PC-9 (cell line): ENCODE measurements at regions not wholly inside any gene's neighbourhood (a gene's known extent, or its start where the extent isn't known, plus 50 kb on each side); places are given as distances from the start of the nearest gene placed in this dataset.

Source experiments
- BruUV-seq: library from RNA; stranded (reverse); fragments of 400-500 nt; replicated peaks from 2 replicates; lab custom pipeline; 2021; lab: Mats Ljungman, UMichigan
- CTCF ChIA-PET: fragments of 300-600 bp; sonication (Branson Sonifier 250); formaldehyde crosslinking; loops from one replicate; lab custom pipeline; 2022; ENCODE audit warnings: antibody characterized with exemption; lab: Charles Lee
- POLR2A ChIA-PET: fragments of 300-600 bp; sonication (Branson Sonifier 250); formaldehyde crosslinking; loops from one replicate; lab custom pipeline; 2022; ENCODE audit warnings: antibody characterized with exemption; ENCODE audit not compliant: unreplicated experiment; lab: Charles Lee
- DNase-seq, 2 experiments: peaks; one replicate each; pipeline versions ENCODE4 v3.0.0 to v3.0.0-alpha.2; 2015 to 2022; ENCODE audit warnings: mixed read lengths in 1 of 2
- H2AFZ ChIP-seq: fragments of 200-600 bp; sonication (generic); 2 replicates; pipeline ENCODE4 v1.8.1; 2017; ENCODE audit warnings: antibody characterized with exemption
- H3F3A ChIP-seq: fragments of 200-600 bp; sonication (generic); 2 replicates; pipeline ENCODE4 v1.8.1; 2017; ENCODE audit warnings: antibody characterized with exemption, mild to moderate bottlenecking, low read depth; ENCODE audit not compliant: insufficient read depth
- H3K27ac ChIP-seq: fragments of 200-600 bp; sonication (generic); 2 replicates; pipeline ENCODE4 v1.6.1; 2016; ENCODE audit warnings: mixed run types
- H3K27me3 ChIP-seq: fragments of 200-600 bp; sonication (generic); 2 replicates; pipeline ENCODE4 v1.6.1; 2016; ENCODE audit warnings: low read depth, mixed run types; ENCODE audit not compliant: insufficient read depth
- H3K36me3 ChIP-seq: fragments of 200-600 bp; sonication (generic); 2 replicates; pipeline ENCODE4 v1.6.1; 2016; ENCODE audit warnings: low read depth, mixed run types
- H3K4me1 ChIP-seq: fragments of 200-600 bp; sonication (generic); replicated peaks from 2 replicates; pipeline ENCODE4 v1.6.1; 2016; ENCODE audit warnings: mixed run types; ENCODE audit not compliant: insufficient read depth
- H3K4me2 ChIP-seq: fragments of 200-600 bp; sonication (generic); 2 replicates; pipeline ENCODE4 v1.6.1; 2017; ENCODE audit warnings: mixed run types
- H3K4me3 ChIP-seq: fragments of 200-600 bp; sonication (generic); 2 replicates; pipeline ENCODE4 v1.6.1; 2016; ENCODE audit warnings: mixed run types
- H3K79me2 ChIP-seq: fragments of 200-600 bp; sonication (generic); 2 replicates; pipeline ENCODE4 v1.6.1; 2017; ENCODE audit warnings: low read depth, mixed run types
- H3K9me2 ChIP-seq: fragments of 200-600 bp; sonication (generic); 2 replicates; pipeline ENCODE4 v1.8.1; 2017; ENCODE audit warnings: mild to moderate bottlenecking; ENCODE audit not compliant: insufficient read depth
- H3K9me3 ChIP-seq: fragments of 200-600 bp; sonication (generic); 2 replicates; pipeline ENCODE4 v1.8.1; 2016; ENCODE audit warnings: low read depth; ENCODE audit not compliant: insufficient read depth
- H4K20me1 ChIP-seq: fragments of 200-600 bp; sonication (generic); 2 replicates; pipeline ENCODE4 v1.8.1; 2017; ENCODE audit not compliant: insufficient read depth
- CTCF ChIP-seq: fragments of 200-600 bp; sonication (generic); conservative IDR thresholded peaks from 2 replicates; pipeline ENCODE4 v1.6.1; 2017; ENCODE audit warnings: mixed run types, antibody characterized with exemption, mild to moderate bottlenecking, moderate library complexity
- EZH2 ChIP-seq: fragments of 200-600 bp; sonication (generic); IDR thresholded peaks from 2 replicates; pipeline ENCODE4 v1.8.0; 2017; ENCODE audit warnings: antibody characterized with exemption, low read depth
- intact Hi-C: fragments of 100-400 bp; cut with micrococcal nuclease; formaldehyde crosslinking; loops from one replicate; pipeline ENCODE4 v1.10.0; 2022; ENCODE audit not compliant: unreplicated experiment

GRCh38 chr5:124825983-124826337 lies 79.5 kb upstream of the ZNF608 start:
- Histone ChIP-seq H3K4me1 (peaks cover 16% of the 10 kb centered on the region), H3K4me3 (no peak overlapping the region), H3K27ac (no peak overlapping the region), H3K27me3 (no peaks in the 10 kb centered on the region), H3F3A (no peaks in the 10 kb centered on the region), H4K20me1 (no peaks in the 10 kb centered on the region), H3K9me2 (no peaks in the 10 kb centered on the region), H2AFZ (no peak overlapping the region), H3K36me3 (no peaks in the 10 kb centered on the region), H3K9me3 (no peaks in the 10 kb centered on the region), H3K79me2 (no peaks in the 10 kb centered on the region), H3K4me2 (no peak overlapping the region)
- BruUV-seq, result no TSS peak
- no peak for TF ChIP-seq EZH2
- no peak for TF ChIP-seq CTCF
- no peak for DNase-seq
- intact Hi-C loops, result no loop called here
- POLR2A ChIA-PET, result no interaction called here
- CTCF ChIA-PET, result no interaction called here

- Histone ChIP-seq H3K4me1 (peaks cover 16% of the 10 kb centered on the region), H3K9me3 (no peaks in the 10 kb centered on the region), H4K20me1 (no peaks in the 10 kb centered on the region), H3K9me2 (no peaks in the 10 kb centered on the region), H3K4me2 (no peak overlapping the region), H3F3A (no peaks in the 10 kb centered on the region), H3K4me3 (no peak overlapping the region), H3K79me2 (no peaks in the 10 kb centered on the region), H2AFZ (no peak overlapping the region), H3K36me3 (no peaks in the 10 kb centered on the region), H3K27me3 (no peaks in the 10 kb centered on the region), H3K27ac (no peak overlapping the region)
- no TSS peak for BruUV-seq
- ChIA-PET CTCF (no interaction called here), POLR2A (no interaction called here)
- DNase-seq, result no peak
- intact Hi-C loops, result no loop called here
- TF ChIP-seq EZH2 (no peak), CTCF (no peak)
These were observed 82.3 kb upstream of the ZNF608 start for GRCh38 chr5:124828731-124829234.

GRCh38 chr5:124831687-124832240 lies 85.3 kb upstream of the ZNF608 start:
- Histone ChIP-seq H3K79me2 (no peaks in the 10 kb centered on the region), H3K9me3 (no peaks in the 10 kb centered on the region), H3K27ac (no peak overlapping the region), H3K4me1 (no peaks in the 10 kb centered on the region), H3K27me3 (no peaks in the 10 kb centered on the region), H3K4me3 (no peak overlapping the region), H4K20me1 (no peaks in the 10 kb centered on the region), H2AFZ (no peak overlapping the region), H3K9me2 (no peaks in the 10 kb centered on the region), H3K36me3 (no peaks in the 10 kb centered on the region), H3K4me2 (no peak overlapping the region), H3F3A (no peaks in the 10 kb centered on the region)
- DNase-seq, result no peak
- POLR2A ChIA-PET, result interaction anchor here (0.6 kb wide), 1 partner anchor 1162 kb away, joined by 4 read pairs; no protein-coding TSS in a partner anchor
- CTCF ChIA-PET, result no interaction called here
- TF ChIP-seq CTCF (no peak), EZH2 (no peak)
- intact Hi-C loops, result no loop called here
- BruUV-seq, result no TSS peak
